Osteoblast (primary cell): ENCODE measurements at regions not wholly inside any gene's neighbourhood (a gene's known extent, or its start where the extent isn't known, plus 50 kb on each side); places are given as distances from the start of the nearest gene placed in this dataset.

ENCODE experiments used
- DNase-seq: peaks from one replicate; pipeline ENCODE4 v3.0.0; 2011; ENCODE audit warnings: low spot score, mixed read lengths; ENCODE audit not compliant: insufficient read length; ENCODE audit errors: missing footprints
- H2AFZ ChIP-seq: 2 replicates; pipeline ENCODE4 v1.6.0; 2011; ENCODE audit warnings: mild to moderate bottlenecking, low read length
- H3K27ac ChIP-seq: 2 replicates; pipeline ENCODE4 v1.5.1; 2011; ENCODE audit warnings: mild to moderate bottlenecking, low read depth, low read length, moderate library complexity
- H3K27me3 ChIP-seq: 2 replicates; pipeline ENCODE4 v1.6.0; 2012; ENCODE audit warnings: mild to moderate bottlenecking, control low read depth, inconsistent platforms, low read length, moderate library complexity; ENCODE audit not compliant: insufficient read depth
- H3K36me3 ChIP-seq: 2 replicates; pipeline ENCODE4 v1.5.1; 2011; ENCODE audit warnings: mild to moderate bottlenecking, low read length, control low read depth, moderate library complexity; ENCODE audit not compliant: insufficient read depth
- H3K4me1 ChIP-seq: 2 replicates; pipeline ENCODE4 v1.5.1; 2011; ENCODE audit warnings: mild to moderate bottlenecking, low read length, control low read depth, moderate library complexity; ENCODE audit not compliant: insufficient read depth
- H3K4me2 ChIP-seq: 2 replicates; pipeline ENCODE4 v1.6.0; 2011; ENCODE audit warnings: mild to moderate bottlenecking, low read length; ENCODE audit not compliant: insufficient read depth
- H3K4me3 ChIP-seq: fragments of 200-600 bp; sonication (generic); 3 replicates; pipeline ENCODE4 v1.5.1; 2012; ENCODE audit warnings: mild to moderate bottlenecking, low read length, inconsistent platforms; ENCODE audit not compliant: insufficient read depth
- H3K79me2 ChIP-seq: 2 replicates; pipeline ENCODE4 v1.6.0; 2012; ENCODE audit warnings: mild to moderate bottlenecking, low read length, control low read depth, inconsistent platforms; ENCODE audit not compliant: insufficient read depth
- H3K9me3 ChIP-seq: 2 replicates; pipeline ENCODE4 v1.5.1; 2011; ENCODE audit warnings: low read depth, low read length, control low read depth
- H4K20me1 ChIP-seq: 2 replicates; pipeline ENCODE4 v1.6.0; 2012; ENCODE audit warnings: mild to moderate bottlenecking, low read length, control low read depth; ENCODE audit not compliant: insufficient read depth
- CTCF ChIP-seq: IDR thresholded peaks from 2 replicates; pipeline ENCODE4 v1.5.1; 2011; ENCODE audit warnings: mild to moderate bottlenecking, low read depth, low read length, moderate library complexity; ENCODE audit errors: extremely low read depth

GRCh38 chr14:39766397-39767000 lies 334.3 kb upstream of the FBXO33 start:
- Histone ChIP-seq H3K36me3 (no peaks in the 10 kb centered on the region), H3K9me3 (peaks cover 3% of the 10 kb centered on the region), H3K4me3 (no peak overlapping the region), H3K4me2 (no peak overlapping the region), H2AFZ (no peak overlapping the region), H3K27ac (no peak overlapping the region), H4K20me1 (no peaks in the 10 kb centered on the region), H3K79me2 (no peaks in the 10 kb centered on the region), H3K27me3 (no peaks in the 10 kb centered on the region), H3K4me1 (no peaks in the 10 kb centered on the region)
- TF ChIP-seq CTCF = no peak
- no peak for DNase-seq

GRCh38 chr14:39765676-39766075 lies 333.4 kb upstream of the FBXO33 start:
- no peaks in the 10 kb centered on the region for H4K20me1 ChIP-seq
- H2AFZ ChIP-seq = no peak overlapping the region
- no peak overlapping the region for H3K27ac ChIP-seq
- H3K79me2 ChIP-seq = no peaks in the 10 kb centered on the region
- DNase-seq = no peak
- no peaks in the 10 kb centered on the region for H3K27me3 ChIP-seq
- H3K4me3 ChIP-seq = no peak overlapping the region
- no peaks in the 10 kb centered on the region for H3K4me1 ChIP-seq
- no peak for TF ChIP-seq CTCF
- peaks cover 3% of the 10 kb centered on the region for H3K9me3 ChIP-seq
- no peaks in the 10 kb centered on the region for H3K36me3 ChIP-seq
- no peak overlapping the region for H3K4me2 ChIP-seq

GRCh38 chr14:39763402-39763890 lies 331.2 kb upstream of the FBXO33 start:
- Histone ChIP-seq H3K27ac (no peak overlapping the region), H2AFZ (no peak overlapping the region)

More at GRCh38 chr14:39763402-39763890, 331.2 kb upstream of the FBXO33 start:
- no peak for TF ChIP-seq CTCF
- H3K36me3 ChIP-seq = no peaks in the 10 kb centered on the region
- H3K4me3 ChIP-seq = no peak overlapping the region
- peaks cover 6% of the 10 kb centered on the region for H3K9me3 ChIP-seq
- no peaks in the 10 kb centered on the region for H3K79me2 ChIP-seq
- H3K27me3 ChIP-seq = no peaks in the 10 kb centered on the region
- DNase-seq = peak; percentile 10
- H3K4me2 ChIP-seq = no peak overlapping the region
- no peaks in the 10 kb centered on the region for H3K4me1 ChIP-seq
- no peaks in the 10 kb centered on the region for H4K20me1 ChIP-seq
